ENCODE measurements at regions not wholly inside any gene's neighbourhood (a gene's known extent, or its start where the extent isn't known, plus 50 kb on each side); places are given as distances from the start of the nearest gene placed in this dataset.

GRCh38 chrX:140342410-140342809 lies 162.5 kb downstream of the SOX3 start:
- in situ Hi-C loops (cut with MboI) (no loop called here), intact Hi-C loops (cut with micrococcal nuclease) (no loop called here)
- Histone ChIP-seq H3K9me1 (ENCODE audit: control insufficient read depth, insufficient read depth, low read length) (no peaks in the 10 kb centered on the region), H3K9me3 (replicated peaks; ENCODE audit: control insufficient read depth, insufficient read depth, low read depth, low read length) (no peaks in the 10 kb centered on the region), H4K20me1 (replicated peaks; ENCODE audit: control insufficient read depth, insufficient read depth, low read length) (no peaks in the 10 kb centered on the region), H3K4me3 (no peak overlapping the region), H2AFZ (ENCODE audit: low read depth, low read length) (no peak overlapping the region), H3K36me3 (ENCODE audit: control insufficient read depth, insufficient read depth, low read length) (no peaks in the 10 kb centered on the region), H3K4me1 (replicated peaks in 1 of 2; ENCODE audit: control insufficient read depth in 2 of 2, insufficient read depth in 2 of 2, low read length in 2 of 2) (no peaks in the 10 kb centered on the region), H3K27ac (ENCODE audit: extremely low read depth, low read depth, low read length) (no peak overlapping the region), H3K4me2 (ENCODE audit: insufficient read depth, low read length) (no peak overlapping the region), H3K9ac (ENCODE audit: insufficient read depth in 1 of 2, low read depth in 2 of 2, low read length in 2 of 2) (no peak overlapping the region), H3K79me2 (ENCODE audit: control insufficient read depth, insufficient read depth, low read length) (no peaks in the 10 kb centered on the region), H3K27me3 (ENCODE audit: control insufficient read depth in 2 of 2, insufficient read depth in 2 of 2, low read length in 2 of 2) (no peaks in the 10 kb centered on the region)
- no TSS peak for BruUV-seq (replicated peaks)
- ChIA-PET POLR2A (no interaction called here), CTCF (ENCODE audit: low intra/inter-chr PET ratio) (no interaction called here)
- DNase-seq (ENCODE audit: extremely low read depth in 1 of 4, low spot score in 3 of 4): no peak
- FAIRE-seq: no peak
- no peak for ATAC-seq
- no peak for TF ChIP-seq DPF2 (IDR thresholded peaks at IDR 0.05)
- TF ChIP-seq PATZ1 (CRISPR knock-in tag; IDR thresholded peaks at IDR 0.05; ENCODE audit: borderline replicate concordance): no peak
- TF ChIP-seq HEY1 (CRISPR knock-in tag; IDR thresholded peaks at IDR 0.05; ENCODE audit: borderline replicate concordance): no peak
- TF ChIP-seq ZBTB34 (CRISPR knock-in tag; IDR thresholded peaks at IDR 0.05): no peak
- TF ChIP-seq ELF4 (CRISPR knock-in tag; IDR thresholded peaks at IDR 0.05): no peak
- 0% methylated on average over 1 of the region's 1 CpG for WGBS (ENCODE audit: insufficient coverage, low coverage, missing lambda C conversion rate)
